Stomach (tissue), 8 donors: ENCODE measurements at regions not wholly inside any gene's neighbourhood (a gene's known extent, or its start where the extent isn't known, plus 50 kb on each side); places are given as distances from the start of the nearest gene placed in this dataset.

Experiments used
- DNase-seq, 2 donors: peaks; one replicate each; pipeline versions ENCODE4 v3.0.0 to v3.0.0-alpha.2; 2013 to 2019
- H3K27ac ChIP-seq, 5 donors: fragments of 200-600 bp in 4 of 5; sonication (generic) in 4 of 5; one replicate each; pipeline ENCODE4 v1.5.1; 2013 to 2019; ENCODE audit warnings: mild to moderate bottlenecking in 1 of 5, moderate library complexity in 1 of 5
- H3K27me3 ChIP-seq, 3 donors: fragments of 200-600 bp; sonication (generic); one replicate each; pipeline ENCODE4 v1.5.1; 2017 to 2019; ENCODE audit warnings: mixed run types in 1 of 3
- H3K36me3 ChIP-seq, 4 donors: fragments of 200-600 bp; sonication (generic); 1 replicate in 3 of 4; 2 replicates in 1 of 4; pipeline ENCODE4 v1.5.1; 2016 to 2019
- H3K4me1 ChIP-seq, 4 donors: fragments of 200-600 bp; sonication (generic); one replicate each; pipeline ENCODE4 v1.5.1; 2016 to 2019
- H3K4me3 ChIP-seq, 4 donors: fragments of 200-600 bp; sonication (generic) in 3 of 4; one replicate each; pipeline ENCODE4 v1.5.1; 2016 to 2019; ENCODE audit warnings: mild to moderate bottlenecking in 1 of 4
- H3K9me3 ChIP-seq, 4 donors: fragments of 200-600 bp; sonication (generic); one replicate each; pipeline ENCODE4 v1.5.1; 2016 to 2019
- EP300 ChIP-seq: sonication (generic); formaldehyde crosslinking; IDR thresholded peaks from one replicate; pipeline ENCODE4 v1.6.1; 2017; ENCODE audit warnings: antibody characterized with exemption
- POLR2A ChIP-seq, 4 donors: fragments of 450-650 bp; IDR thresholded peaks; one replicate each; pipeline ENCODE4 v1.6.1; 2016; ENCODE audit warnings: antibody characterized with exemption in 4 of 4, control low read depth in 2 of 4, mild to moderate bottlenecking in 1 of 4, moderate library complexity in 1 of 4
- POLR2AphosphoS5 ChIP-seq, 3 donors: sonication (generic); formaldehyde crosslinking; IDR thresholded peaks; one replicate each; pipeline ENCODE4 v1.6.1; 2016; ENCODE audit warnings: antibody characterized with exemption in 3 of 3
- WGBS, 5 donors: extraction: QIAGEN DNeasy Blood & Tissue Kit in 3 of 5; methylation state at CpG; one replicate each; pipeline versions ENCODE4 v1.1.5 to v1.1.7; 2013 to 2018; 5-methylcytosine and 5-hydroxymethylcytosine counted together
- intact Hi-C: fragments of 100-400 bp; cut with DNase I; formaldehyde crosslinking; loops from one replicate; pipeline ENCODE4 v1.15.1; 2023; ENCODE audit warnings: low total_unique reads
- TF ChIP-seq, protein P1 (sequence below), 7 experiments: fragments of 450-650 bp in 4 of 7; fragments of 200-600 bp in 3 of 7; sonication (generic) in 3 of 7; IDR thresholded peaks; one replicate each; pipeline ENCODE4 v1.5.1; 2016 to 2019; ENCODE audit warnings: antibody characterized with exemption in 7 of 7, control low read depth in 2 of 7, mild to moderate bottlenecking in 1 of 7
- donor health status: healthy with polysubstance abuse.
- donor health status: Bipolar disorder and iron deficiency.
- donor health status: healthy.

DNA sequence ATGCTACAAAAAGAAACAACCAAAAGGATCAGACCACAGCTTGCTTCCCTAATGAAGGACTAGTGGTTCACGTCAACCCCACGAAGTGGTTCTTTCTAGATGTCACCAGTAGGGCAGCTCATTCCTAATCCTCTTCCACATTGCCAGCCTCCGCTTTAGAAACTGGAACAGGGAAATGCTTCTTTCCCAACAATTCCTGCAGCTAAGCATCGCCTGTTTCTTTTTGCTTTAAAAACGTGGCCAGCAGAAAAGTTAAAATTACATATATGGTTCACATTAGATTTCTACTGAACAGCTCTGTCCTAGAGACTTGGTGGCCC lies 100.2 kb downstream of the MTX3 start:
- WGBS, 5 donors: 81 to 94% (median 84%) methylated on average over 5 of the region's 5 CpGs
- no peaks in the 10 kb centered on the region for H3K4me1 ChIP-seq
- no peak for TF ChIP-seq POLR2A (IDR thresholded peaks at IDR 0.05)
- TF ChIP-seq POLR2AphosphoS5 (IDR thresholded peaks at IDR 0.05): no peak
- no peak for TF ChIP-seq EP300
- TF ChIP-seq, protein P1, sequence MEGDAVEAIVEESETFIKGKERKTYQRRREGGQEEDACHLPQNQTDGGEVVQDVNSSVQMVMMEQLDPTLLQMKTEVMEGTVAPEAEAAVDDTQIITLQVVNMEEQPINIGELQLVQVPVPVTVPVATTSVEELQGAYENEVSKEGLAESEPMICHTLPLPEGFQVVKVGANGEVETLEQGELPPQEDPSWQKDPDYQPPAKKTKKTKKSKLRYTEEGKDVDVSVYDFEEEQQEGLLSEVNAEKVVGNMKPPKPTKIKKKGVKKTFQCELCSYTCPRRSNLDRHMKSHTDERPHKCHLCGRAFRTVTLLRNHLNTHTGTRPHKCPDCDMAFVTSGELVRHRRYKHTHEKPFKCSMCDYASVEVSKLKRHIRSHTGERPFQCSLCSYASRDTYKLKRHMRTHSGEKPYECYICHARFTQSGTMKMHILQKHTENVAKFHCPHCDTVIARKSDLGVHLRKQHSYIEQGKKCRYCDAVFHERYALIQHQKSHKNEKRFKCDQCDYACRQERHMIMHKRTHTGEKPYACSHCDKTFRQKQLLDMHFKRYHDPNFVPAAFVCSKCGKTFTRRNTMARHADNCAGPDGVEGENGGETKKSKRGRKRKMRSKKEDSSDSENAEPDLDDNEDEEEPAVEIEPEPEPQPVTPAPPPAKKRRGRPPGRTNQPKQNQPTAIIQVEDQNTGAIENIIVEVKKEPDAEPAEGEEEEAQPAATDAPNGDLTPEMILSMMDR (IDR thresholded peaks at IDR 0.05): no peak
- peaks cover 0 to 14% (median 0%) of the 10 kb centered on the region in 3 donors for H3K27me3 ChIP-seq
- intact Hi-C loops: no loop called here
- no peak overlapping the region for H3K4me3 ChIP-seq
- peaks cover 0 to 5% (median 0%) of the 10 kb centered on the region in 4 donors for H3K9me3 ChIP-seq
- DNase-seq: no peak
- H3K36me3 ChIP-seq: no peaks in the 10 kb centered on the region
- H3K27ac ChIP-seq: no peak overlapping the region

DNA sequence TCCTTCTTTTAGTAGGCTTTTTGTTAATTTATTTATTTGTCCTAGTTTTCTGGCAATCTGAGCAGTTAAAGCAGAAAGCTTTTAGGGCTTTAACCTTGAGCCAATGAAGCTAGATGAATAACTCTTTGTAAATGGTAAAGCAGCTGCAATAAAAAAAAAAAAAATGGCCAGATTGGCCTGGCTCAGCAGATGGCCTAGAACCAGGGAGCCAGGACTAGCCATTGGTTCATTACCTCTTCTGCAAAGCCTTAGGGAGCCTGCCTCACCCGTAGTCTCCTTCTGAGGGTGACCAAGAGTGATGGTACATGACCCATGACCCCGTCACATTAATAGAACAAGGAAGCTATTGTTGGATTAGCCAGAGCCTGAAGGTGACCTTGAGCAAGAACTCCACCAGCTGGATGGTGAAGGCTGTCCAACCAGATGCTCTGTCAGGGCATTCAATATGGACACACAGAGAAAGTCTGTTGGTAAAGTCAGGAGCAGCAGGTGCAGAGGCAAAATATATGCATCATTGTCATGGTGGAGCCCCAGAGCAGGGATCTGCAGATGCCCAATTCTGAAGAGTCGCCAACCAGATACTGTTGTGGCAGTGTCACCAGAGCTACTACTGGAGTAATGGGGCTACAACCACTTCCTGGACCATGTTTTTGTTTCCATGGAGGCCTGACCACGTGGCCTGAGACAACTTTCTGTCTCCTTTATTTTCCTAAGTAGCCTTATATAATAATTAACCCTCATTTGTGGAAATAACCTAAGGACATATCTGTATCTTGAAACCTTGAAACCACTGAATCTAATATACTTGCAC lies 100.7 kb downstream of the MTX3 start:
- no peak overlapping the region for H3K27ac ChIP-seq
- no peak overlapping the region for H3K4me3 ChIP-seq
- H3K36me3 ChIP-seq: no peaks in the 10 kb centered on the region
- no peak for DNase-seq
- 52 to 71% (median 62%) methylated on average over 3 to 4 of the region's 4 CpGs for WGBS, 5 donors
- peaks cover 0 to 8% (median 0%) of the 10 kb centered on the region in 3 donors for H3K27me3 ChIP-seq
- peaks cover 0 to 5% (median 0%) of the 10 kb centered on the region in 4 donors for H3K9me3 ChIP-seq
- H3K4me1 ChIP-seq: no peaks in the 10 kb centered on the region
- no peak for TF ChIP-seq POLR2AphosphoS5 (IDR thresholded peaks at IDR 0.05)
- TF ChIP-seq, protein P1 (IDR thresholded peaks at IDR 0.05): no peak
- TF ChIP-seq EP300: no peak
- no peak for TF ChIP-seq POLR2A (IDR thresholded peaks at IDR 0.05)
- intact Hi-C loops: no loop called here

DNA sequence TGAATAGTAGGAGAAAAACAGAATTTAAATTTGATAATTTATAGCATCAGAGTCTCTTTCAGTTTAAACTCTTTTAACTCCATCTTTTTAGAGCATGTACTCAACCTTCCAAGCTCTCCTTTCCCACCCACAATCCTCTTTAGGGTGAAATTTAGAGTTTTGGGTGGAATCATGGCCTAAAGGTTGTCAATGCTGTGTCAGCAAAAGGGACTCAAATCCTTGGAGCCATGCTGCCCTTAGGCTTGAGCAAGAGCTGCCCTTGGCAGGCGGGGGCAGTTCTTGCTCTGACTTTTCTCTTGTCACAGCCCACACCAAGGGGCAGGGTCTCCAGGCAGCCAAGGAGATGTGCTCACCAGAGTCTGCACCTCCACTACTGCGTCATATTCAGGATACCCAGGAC lies 102.4 kb downstream of the MTX3 start:
- 84 to 96% (median 89%) methylated on average over 2 of the region's 2 CpGs for WGBS, 5 donors
- Histone ChIP-seq H3K9me3 (peaks cover 0 to 5% (median 0%) of the 10 kb centered on the region in 4 donors), H3K36me3 (no peaks in the 10 kb centered on the region), H3K27ac (no peak overlapping the region), H3K4me3 (no peak overlapping the region), H3K4me1 (no peaks in the 10 kb centered on the region), H3K27me3 (no peaks in the 10 kb centered on the region)
- TF ChIP-seq POLR2A (IDR thresholded peaks at IDR 0.05): no peak
- no peak for TF ChIP-seq POLR2AphosphoS5 (IDR thresholded peaks at IDR 0.05)
- TF ChIP-seq, protein P1 (IDR thresholded peaks at IDR 0.05): no peak
- no peak for TF ChIP-seq EP300
- no peak for DNase-seq
- intact Hi-C loops: no loop called here

DNA sequence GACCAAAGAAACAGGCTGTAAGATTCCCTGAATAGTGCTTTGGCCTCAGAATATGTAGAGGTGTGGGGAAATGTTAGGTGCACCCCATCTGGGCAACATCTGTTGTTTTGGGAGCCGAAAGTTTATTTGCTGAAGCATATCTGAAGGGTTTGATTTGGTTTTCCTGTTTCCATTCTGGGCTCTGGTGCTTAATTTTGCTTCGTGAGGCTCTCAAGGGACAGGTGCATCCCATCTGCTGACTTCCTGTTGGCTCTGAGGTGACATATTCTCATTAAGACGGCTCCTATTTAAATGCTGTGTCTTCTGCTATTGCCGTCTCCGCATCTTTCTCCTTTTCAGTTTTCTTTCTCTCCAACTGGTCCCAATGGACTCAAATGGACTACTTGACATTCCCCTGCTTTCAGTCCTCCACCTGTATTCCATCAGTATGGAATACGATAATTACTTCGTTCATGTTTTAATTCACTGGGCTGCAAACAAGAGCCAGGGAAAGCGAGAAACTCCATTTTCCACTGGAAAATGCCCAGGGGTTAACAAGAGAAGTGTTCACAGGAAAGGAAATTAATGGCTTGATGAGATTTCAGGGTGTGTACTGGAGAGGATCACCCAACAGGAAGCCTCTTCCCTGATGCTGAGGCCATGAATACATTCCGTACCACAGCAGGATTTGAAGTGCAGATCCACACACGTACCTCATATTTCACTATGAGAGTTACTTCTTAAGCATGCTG lies 104.0 kb downstream of the MTX3 start:
- Histone ChIP-seq H3K36me3 (no peaks in the 10 kb centered on the region), H3K4me3 (no peak overlapping the region), H3K4me1 (no peaks in the 10 kb centered on the region), H3K27ac (no peak overlapping the region), H3K9me3 (peaks cover 0 to 5% (median 0%) of the 10 kb centered on the region in 4 donors), H3K27me3 (no peaks in the 10 kb centered on the region)
- DNase-seq: peak in 1 of 2 donors; percentile 24
- 69 to 81% (median 79%) methylated on average over 10 of the region's 10 CpGs for WGBS, 5 donors
- TF ChIP-seq POLR2AphosphoS5 (IDR thresholded peaks at IDR 0.05): no peak
- TF ChIP-seq, protein P1 (IDR thresholded peaks at IDR 0.05): no peak
- TF ChIP-seq EP300: no peak
- TF ChIP-seq POLR2A (IDR thresholded peaks at IDR 0.05): no peak
- intact Hi-C loops: no loop called here
